H1 (cell line): ENCODE measurements at regions not wholly inside any gene's neighbourhood (a gene's known extent, or its start where the extent isn't known, plus 50 kb on each side); places are given as distances from the start of the nearest gene placed in this dataset.

Experiments
- ASH2L ChIP-seq: fragments of 200-600, 300-600 bp; sonication (generic); IDR thresholded peaks from one replicate; pipeline ENCODE4 v1.7.1; 2017; ENCODE audit warnings: low read length
- E2F6 ChIP-seq: IDR thresholded peaks from 2 replicates; pipeline ENCODE4 v1.6.1; 2012; ENCODE audit warnings: inconsistent platforms
- FOSL1 ChIP-seq: IDR thresholded peaks from 2 replicates; pipeline ENCODE4 v1.6.1; 2011; ENCODE audit warnings: mild to moderate bottlenecking, low read depth, low read length, moderate library complexity; ENCODE audit not compliant: insufficient read depth
- NANOG ChIP-seq: IDR thresholded peaks from 2 replicates; pipeline ENCODE4 v1.6.1; 2011; ENCODE audit warnings: low read length, low read depth, mild to moderate bottlenecking, inconsistent platforms; ENCODE audit not compliant: insufficient read depth, poor library complexity, severe bottlenecking
- PHF8 ChIP-seq: fragments of 200-600 bp; sonication (generic); conservative IDR thresholded peaks from 2 replicates; pipeline ENCODE4 v1.7.1; 2012; ENCODE audit warnings: low read depth, mild to moderate bottlenecking, inconsistent platforms, low read length, moderate library complexity
- SIN3A ChIP-seq, 2 experiments: IDR thresholded peaks in 1 of 2; conservative IDR thresholded peaks in 1 of 2; 2 replicates each; pipeline ENCODE4 v1.6.1; 2011 to 2012; ENCODE audit warnings: low read length in 2 of 2, improper control_type of control experiment in 1 of 2, low read depth in 1 of 2, mild to moderate bottlenecking in 1 of 2

- TF ChIP-seq PHF8 = no peak
- TF ChIP-seq FOSL1 = no peak
- no peak for TF ChIP-seq SIN3A (conservative IDR thresholded peaks at IDR 0.05 in 1 of 2, IDR thresholded peaks at IDR 0.05 in 1 of 2; ENCODE audit: low read depth in 1 of 2, low read length in 2 of 2)
- TF ChIP-seq NANOG = no peak
- no peak for TF ChIP-seq E2F6
- no peak for TF ChIP-seq ASH2L
These were observed 250.6 kb upstream of the SPHKAP start (continued) for GRCh38 chr2:228432116-228432515.
